Neural progenitor cell (in vitro differentiated cells): ENCODE measurements at regions not wholly inside any gene's neighbourhood (a gene's known extent, or its start where the extent isn't known, plus 50 kb on each side); places are given as distances from the start of the nearest gene placed in this dataset.

Source experiments
- DNase-seq: peaks from one replicate; pipeline ENCODE4 v3.0.0-alpha.2; 2016; ENCODE audit warnings: low spot score
- H2AFZ ChIP-seq: fragments of 200-600 bp; sonication (generic); replicated peaks from 2 replicates; pipeline ENCODE4 v1.6.1; 2016; ENCODE audit warnings: antibody characterized with exemption
- H3F3A ChIP-seq: fragments of 200-600 bp; sonication (generic); 2 replicates; pipeline ENCODE4 v1.6.1; 2016; ENCODE audit warnings: antibody characterized with exemption, low read depth
- H3K27ac ChIP-seq: fragments of 200-600 bp; sonication (generic); 2 replicates; pipeline ENCODE4 v1.5.1; 2016; ENCODE audit warnings: mild to moderate bottlenecking
- H3K27me3 ChIP-seq: fragments of 200-600 bp; sonication (generic); 2 replicates; pipeline ENCODE4 v1.6.1; 2016; ENCODE audit warnings: mild to moderate bottlenecking, moderate library complexity
- H3K36me3 ChIP-seq: fragments of 200-600 bp; sonication (generic); 2 replicates; pipeline ENCODE4 v1.5.1; 2016
- H3K4me1 ChIP-seq: fragments of 200-600 bp; sonication (generic); 2 replicates; pipeline ENCODE4 v1.6.1; 2016; ENCODE audit warnings: mixed run types
- H3K4me2 ChIP-seq: fragments of 200-600 bp; sonication (generic); 2 replicates; pipeline ENCODE4 v1.6.1; 2016
- H3K4me3 ChIP-seq: fragments of 200-600 bp; sonication (generic); 2 replicates; pipeline ENCODE4 v1.5.1; 2016
- H3K79me2 ChIP-seq: fragments of 200-600 bp; sonication (generic); 2 replicates; pipeline ENCODE4 v1.6.1; 2016; ENCODE audit warnings: low read depth
- H3K9ac ChIP-seq: fragments of 200-600 bp; sonication (generic); 2 replicates; pipeline ENCODE4 v1.6.1; 2016
- H3K9me3 ChIP-seq: fragments of 200-600 bp; sonication (generic); 2 replicates; pipeline ENCODE4 v1.5.1; 2016; ENCODE audit warnings: low read depth
- H4K20me1 ChIP-seq: fragments of 200-600 bp; sonication (generic); 2 replicates; pipeline ENCODE4 v1.6.1; 2016; ENCODE audit warnings: low read depth
- H3K27ac Mint-ChIP-seq: 3 replicates; pipeline ENCODE4 v1.8.0; 2021; ENCODE audit warnings: mixed read lengths
- H3K27me3 Mint-ChIP-seq: 2 replicates; pipeline ENCODE4 v1.8.0; 2022; ENCODE audit warnings: low read depth, mild to moderate bottlenecking, inconsistent platforms, moderate library complexity, mixed read lengths; ENCODE audit not compliant: insufficient read depth
- H3K36me3 Mint-ChIP-seq: 3 replicates; pipeline ENCODE4 v1.8.0; 2021; ENCODE audit warnings: mixed read lengths
- H3K4me1 Mint-ChIP-seq: 3 replicates; pipeline ENCODE4 v1.8.0; 2021; ENCODE audit warnings: mixed read lengths
- H3K4me3 Mint-ChIP-seq: 3 replicates; pipeline ENCODE4 v1.8.0; 2021; ENCODE audit warnings: mild to moderate bottlenecking, moderate library complexity, mixed read lengths
- H3K9me3 Mint-ChIP-seq: 3 replicates; pipeline ENCODE4 v1.8.0; 2020; ENCODE audit warnings: mixed read lengths
- CTCF ChIP-seq: fragments of 200-600 bp; sonication (generic); IDR thresholded peaks from 2 replicates; pipeline ENCODE4 v1.5.1; 2017; ENCODE audit warnings: antibody characterized with exemption, mild to moderate bottlenecking
- EZH2 ChIP-seq: fragments of 200-600 bp; sonication (generic); IDR thresholded peaks from 2 replicates; pipeline ENCODE4 v1.6.1; 2017; ENCODE audit warnings: antibody characterized with exemption, mild to moderate bottlenecking, moderate library complexity
- EZH2phosphoT487 ChIP-seq: fragments of 200-600 bp; sonication (generic); IDR thresholded peaks from 2 replicates; pipeline ENCODE4 v1.6.1; 2017; ENCODE audit warnings: antibody characterized with exemption

GRCh38 chr12:46944088-46944487 lies 118.3 kb upstream of the SLC38A4 start:
- Histone ChIP-seq H3K4me1 (no peaks in the 10 kb centered on the region), H3K27me3 (no peaks in the 10 kb centered on the region), H3K27ac (no peak overlapping the region), H3K9me3 (no peaks in the 10 kb centered on the region), H3K36me3 (no peaks in the 10 kb centered on the region), H3K4me3 (no peak overlapping the region), H3F3A (no peaks in the 10 kb centered on the region), H3K79me2 (no peaks in the 10 kb centered on the region), H2AFZ (no peak overlapping the region), H3K4me2 (no peak overlapping the region), H4K20me1 (no peaks in the 10 kb centered on the region), H3K9ac (no peak overlapping the region)
- H3K4me1 Mint-ChIP-seq = peaks cover 2% of the 10 kb centered on the region
- no peak overlapping the region for H3K27ac Mint-ChIP-seq
- TF ChIP-seq CTCF = peak; percentile 21
- no peak for TF ChIP-seq EZH2phosphoT487
- TF ChIP-seq EZH2 = no peak
- no peaks in the 10 kb centered on the region for H3K27me3 Mint-ChIP-seq
- no peak overlapping the region for H3K4me3 Mint-ChIP-seq
- no peaks in the 10 kb centered on the region for H3K36me3 Mint-ChIP-seq
- H3K9me3 Mint-ChIP-seq = no peaks in the 10 kb centered on the region
- no peak for DNase-seq

GRCh38 chr12:46944771-46945170 lies 119.0 kb upstream of the SLC38A4 start:
- Histone ChIP-seq H3K9ac (no peak overlapping the region), H3K27me3 (no peaks in the 10 kb centered on the region), H3K4me1 (no peaks in the 10 kb centered on the region), H3K36me3 (no peaks in the 10 kb centered on the region), H3K9me3 (no peaks in the 10 kb centered on the region), H3K4me3 (no peak overlapping the region), H3F3A (no peaks in the 10 kb centered on the region), H4K20me1 (no peaks in the 10 kb centered on the region), H3K79me2 (no peaks in the 10 kb centered on the region), H2AFZ (no peak overlapping the region), H3K4me2 (no peak overlapping the region), H3K27ac (no peak overlapping the region)
- TF ChIP-seq EZH2 = no peak
- no peak for TF ChIP-seq EZH2phosphoT487
- TF ChIP-seq CTCF = no peak
- no peak for DNase-seq
- Mint-ChIP-seq H3K4me1 (peaks cover 2% of the 10 kb centered on the region), H3K9me3 (no peaks in the 10 kb centered on the region), H3K27me3 (no peaks in the 10 kb centered on the region), H3K36me3 (no peaks in the 10 kb centered on the region), H3K4me3 (no peak overlapping the region), H3K27ac (no peak overlapping the region)

GRCh38 chr12:46945591-46945990 lies 119.8 kb upstream of the SLC38A4 start:
- no peak for DNase-seq
- Mint-ChIP-seq H3K4me3 (no peak overlapping the region), H3K9me3 (no peaks in the 10 kb centered on the region), H3K36me3 (no peaks in the 10 kb centered on the region), H3K27ac (no peak overlapping the region), H3K4me1 (peaks cover 2% of the 10 kb centered on the region), H3K27me3 (no peaks in the 10 kb centered on the region)
- Histone ChIP-seq H3F3A (no peaks in the 10 kb centered on the region), H3K9ac (no peak overlapping the region), H3K9me3 (no peaks in the 10 kb centered on the region), H2AFZ (no peak overlapping the region), H3K4me2 (no peak overlapping the region), H3K36me3 (no peaks in the 10 kb centered on the region), H3K79me2 (no peaks in the 10 kb centered on the region), H3K27ac (no peak overlapping the region), H3K4me1 (no peaks in the 10 kb centered on the region), H3K27me3 (no peaks in the 10 kb centered on the region), H3K4me3 (no peak overlapping the region), H4K20me1 (no peaks in the 10 kb centered on the region)
- TF ChIP-seq CTCF = no peak
- no peak for TF ChIP-seq EZH2phosphoT487
- TF ChIP-seq EZH2 = no peak

- no peak overlapping the region for H3K4me2 ChIP-seq
- no peak overlapping the region for H3K27ac ChIP-seq
- no peaks in the 10 kb centered on the region for H3K27me3 ChIP-seq
- H4K20me1 ChIP-seq = no peaks in the 10 kb centered on the region
- no peaks in the 10 kb centered on the region for H3K9me3 ChIP-seq
- no peak for TF ChIP-seq EZH2phosphoT487
- no peak for TF ChIP-seq EZH2
- TF ChIP-seq CTCF = no peak
- Mint-ChIP-seq H3K4me1 (peaks cover 2% of the 10 kb centered on the region), H3K27me3 (no peaks in the 10 kb centered on the region), H3K36me3 (no peaks in the 10 kb centered on the region), H3K4me3 (no peak overlapping the region), H3K9me3 (no peaks in the 10 kb centered on the region), H3K27ac (no peak overlapping the region)
- no peaks in the 10 kb centered on the region for H3K79me2 ChIP-seq
- H3K36me3 ChIP-seq = no peaks in the 10 kb centered on the region
- H3K4me3 ChIP-seq = no peak overlapping the region
- DNase-seq = no peak
- no peak overlapping the region for H3K9ac ChIP-seq
- no peaks in the 10 kb centered on the region for H3K4me1 ChIP-seq
- no peak overlapping the region for H2AFZ ChIP-seq
- H3F3A ChIP-seq = no peaks in the 10 kb centered on the region
These were observed 120.3 kb upstream of the SLC38A4 start for GRCh38 chr12:46946137-46946536.
